Hepatocyte (in vitro differentiated cells): ENCODE measurements at regions not wholly inside any gene's neighbourhood (a gene's known extent, or its start where the extent isn't known, plus 50 kb on each side); places are given as distances from the start of the nearest gene placed in this dataset.

Experiments used
- EZH2 ChIP-seq: fragments of 200-600 bp; sonication (generic); IDR thresholded peaks from 2 replicates; pipeline ENCODE4 v1.6.1; 2016; ENCODE audit warnings: antibody characterized with exemption, mild to moderate bottlenecking, borderline replicate concordance
- TF ChIP-seq, protein P1 (sequence below): fragments of 200-600 bp; sonication (generic); IDR thresholded peaks from 2 replicates; pipeline ENCODE4 v1.5.1; 2016; ENCODE audit warnings: antibody characterized with exemption, mild to moderate bottlenecking; ENCODE audit not compliant: poor library complexity

DNA sequence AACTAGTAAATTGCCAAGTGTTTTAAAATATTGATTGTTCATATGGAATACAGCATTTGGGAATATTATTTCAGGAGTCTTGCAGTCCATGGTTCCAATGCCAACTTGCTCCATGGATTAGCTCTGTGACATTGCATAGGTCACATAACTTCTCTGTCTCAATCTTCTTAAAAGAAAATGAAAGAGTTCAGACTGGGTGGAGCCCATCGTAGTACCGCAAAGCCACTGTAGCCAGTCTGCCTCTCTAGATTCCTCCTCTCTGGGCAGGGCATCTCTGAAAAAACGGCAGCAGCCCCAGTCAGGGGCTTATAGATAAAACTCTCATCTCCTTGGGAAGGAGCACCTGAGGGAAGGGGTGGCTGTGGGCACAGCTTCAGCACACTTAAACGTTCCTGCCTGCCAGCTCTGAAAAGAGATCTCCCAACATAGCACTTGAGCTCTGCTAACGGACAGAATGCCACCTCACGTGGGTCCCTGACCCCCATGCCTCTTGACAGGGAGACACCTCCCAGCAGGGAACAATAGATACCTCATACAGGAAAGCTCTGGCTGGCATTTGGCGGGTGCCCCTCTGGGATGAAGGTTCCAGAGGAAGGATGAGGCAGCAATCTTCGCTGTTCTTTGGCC lies 168.8 kb upstream of the CNTN4 start:
- TF ChIP-seq, protein P1, sequence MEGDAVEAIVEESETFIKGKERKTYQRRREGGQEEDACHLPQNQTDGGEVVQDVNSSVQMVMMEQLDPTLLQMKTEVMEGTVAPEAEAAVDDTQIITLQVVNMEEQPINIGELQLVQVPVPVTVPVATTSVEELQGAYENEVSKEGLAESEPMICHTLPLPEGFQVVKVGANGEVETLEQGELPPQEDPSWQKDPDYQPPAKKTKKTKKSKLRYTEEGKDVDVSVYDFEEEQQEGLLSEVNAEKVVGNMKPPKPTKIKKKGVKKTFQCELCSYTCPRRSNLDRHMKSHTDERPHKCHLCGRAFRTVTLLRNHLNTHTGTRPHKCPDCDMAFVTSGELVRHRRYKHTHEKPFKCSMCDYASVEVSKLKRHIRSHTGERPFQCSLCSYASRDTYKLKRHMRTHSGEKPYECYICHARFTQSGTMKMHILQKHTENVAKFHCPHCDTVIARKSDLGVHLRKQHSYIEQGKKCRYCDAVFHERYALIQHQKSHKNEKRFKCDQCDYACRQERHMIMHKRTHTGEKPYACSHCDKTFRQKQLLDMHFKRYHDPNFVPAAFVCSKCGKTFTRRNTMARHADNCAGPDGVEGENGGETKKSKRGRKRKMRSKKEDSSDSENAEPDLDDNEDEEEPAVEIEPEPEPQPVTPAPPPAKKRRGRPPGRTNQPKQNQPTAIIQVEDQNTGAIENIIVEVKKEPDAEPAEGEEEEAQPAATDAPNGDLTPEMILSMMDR, result no peak
- TF ChIP-seq EZH2, result no peak
